Neuronal stem cell (in vitro differentiated cells): ENCODE measurements at regions not wholly inside any gene's neighbourhood (a gene's known extent, or its start where the extent isn't known, plus 50 kb on each side); places are given as distances from the start of the nearest gene placed in this dataset.

Experiments
- DNase-seq: peaks from one replicate; pipeline ENCODE4 v3.0.0-alpha.2; 2013; ENCODE audit warnings: low spot score
- H2AFZ ChIP-seq: one replicate; pipeline ENCODE4 v1.6.1; 2013; ENCODE audit warnings: mild to moderate bottlenecking, low read length, inconsistent platforms
- H2AK5ac ChIP-seq: 2 replicates; pipeline ENCODE4 v1.6.1; 2013; ENCODE audit warnings: low read depth, mild to moderate bottlenecking, inconsistent platforms, low read length, moderate library complexity, mixed read lengths
- H2BK120ac ChIP-seq: 2 replicates; pipeline ENCODE4 v1.6.1; 2013; ENCODE audit warnings: low read depth, mild to moderate bottlenecking, inconsistent platforms, low read length, moderate library complexity, mixed read lengths
- H2BK12ac ChIP-seq: one replicate; pipeline ENCODE4 v1.6.1; 2013; ENCODE audit warnings: low read length, inconsistent platforms
- H2BK15ac ChIP-seq: 2 replicates; pipeline ENCODE4 v1.6.1; 2013; ENCODE audit warnings: mild to moderate bottlenecking, low read length, inconsistent platforms, mixed read lengths
- H2BK5ac ChIP-seq: one replicate; pipeline ENCODE4 v1.6.1; 2013; ENCODE audit warnings: inconsistent platforms, mild to moderate bottlenecking, low read length, moderate library complexity
- H3K14ac ChIP-seq: one replicate; pipeline ENCODE4 v1.6.1; 2013; ENCODE audit warnings: low read length, inconsistent platforms
- H3K18ac ChIP-seq: 2 replicates; pipeline ENCODE4 v1.6.1; 2013; ENCODE audit warnings: low read length, inconsistent platforms
- H3K23ac ChIP-seq: 2 replicates; pipeline ENCODE4 v1.6.1; 2013; ENCODE audit warnings: low read depth, mild to moderate bottlenecking, mixed read lengths, low read length, inconsistent platforms; ENCODE audit not compliant: poor library complexity
- H3K27ac ChIP-seq: replicated peaks from 3 replicates; pipeline ENCODE4 v1.5.1; 2013; ENCODE audit warnings: low read length, inconsistent platforms
- H3K27me3 ChIP-seq, 3 experiments: 2 replicates each; pipeline ENCODE4 v1.6.1; 2013; ENCODE audit warnings: low read length in 3 of 3, mild to moderate bottlenecking in 2 of 3, inconsistent platforms in 1 of 3, low read depth in 1 of 3, mixed read lengths in 1 of 3, moderate library complexity in 1 of 3; ENCODE audit not compliant: control insufficient read depth in 3 of 3, insufficient read depth in 3 of 3
- H3K36me3 ChIP-seq, 2 donors: replicated peaks in 1 of 2; 2 replicates each; pipeline ENCODE4 v1.6.1; 2013; ENCODE audit warnings: low read length in 2 of 2; ENCODE audit not compliant: control insufficient read depth in 2 of 2, insufficient read depth in 2 of 2
- H3K4ac ChIP-seq: 2 replicates; pipeline ENCODE4 v1.6.1; 2013; ENCODE audit warnings: inconsistent platforms, mild to moderate bottlenecking, low read length, moderate library complexity
- H3K4me1 ChIP-seq, 2 donors: 1 replicate in 1 of 2; 2 replicates in 1 of 2; pipeline ENCODE4 v1.6.1; 2013; ENCODE audit warnings: low read length in 2 of 2, low read depth in 1 of 2; ENCODE audit not compliant: control insufficient read depth in 2 of 2, insufficient read depth in 1 of 2
- H3K4me2 ChIP-seq: one replicate; pipeline ENCODE4 v1.6.1; 2013; ENCODE audit warnings: mild to moderate bottlenecking, low read length, inconsistent platforms; ENCODE audit not compliant: insufficient read depth, poor library complexity, severe bottlenecking
- H3K4me3 ChIP-seq, 2 donors: 2 replicates each; pipeline ENCODE4 v1.5.1; 2013; ENCODE audit warnings: low read length in 2 of 2, mild to moderate bottlenecking in 2 of 2, inconsistent platforms in 1 of 2, moderate library complexity in 1 of 2
- H3K79me1 ChIP-seq: one replicate; pipeline ENCODE4 v1.6.1; 2013; ENCODE audit warnings: low read depth, mild to moderate bottlenecking, inconsistent platforms, low read length, moderate library complexity
- H3K9ac ChIP-seq: one replicate; pipeline ENCODE4 v1.6.1; 2013; ENCODE audit warnings: mild to moderate bottlenecking, low read depth, low read length, inconsistent platforms; ENCODE audit not compliant: poor library complexity
- H3K9me3 ChIP-seq, 2 donors: replicated peaks in 1 of 2; 2 replicates each; pipeline versions ENCODE3 to v1.6.1; 2013; ENCODE audit warnings: low read length in 2 of 2, mild to moderate bottlenecking in 2 of 2, inconsistent platforms in 1 of 2, low read depth in 1 of 2, mixed read lengths in 1 of 2, moderate library complexity in 1 of 2; ENCODE audit not compliant: control insufficient read depth in 2 of 2, insufficient read depth in 1 of 2
- H4K8ac ChIP-seq: one replicate; pipeline ENCODE4 v1.6.1; 2013; ENCODE audit warnings: low read depth, mild to moderate bottlenecking, inconsistent platforms, low read length, moderate library complexity
- H4K91ac ChIP-seq: one replicate; pipeline ENCODE4 v1.6.1; 2013; ENCODE audit warnings: low read length, low read depth, mild to moderate bottlenecking, inconsistent platforms; ENCODE audit not compliant: poor library complexity
- WGBS, 2 donors: extraction: QIAGEN DNeasy Blood & Tissue Kit; methylation state at CpG; one replicate each; pipeline ENCODE4 v1.1.7; 2013; ENCODE audit warnings: missing lambda C conversion rate in 2 of 2, mixed read lengths in 1 of 2; ENCODE audit not compliant: insufficient read length in 2 of 2, insufficient replicate concordance in 1 of 2; ENCODE audit errors: extremely low coverage in 2 of 2; 5-methylcytosine and 5-hydroxymethylcytosine counted together

- no peak overlapping the region for H3K4me2 ChIP-seq
- no peak overlapping the region for H2BK120ac ChIP-seq
- H3K9me3 ChIP-seq = no peaks in the 10 kb centered on the region
- no peak overlapping the region for H4K91ac ChIP-seq
- H3K4me3 ChIP-seq = no peak overlapping the region
- no peak overlapping the region for H2BK12ac ChIP-seq
- no peak overlapping the region for H4K8ac ChIP-seq
- H3K4ac ChIP-seq = no peak overlapping the region
- WGBS, 2 donors = no CpG with 5 or more reads among the region's 1 CpG
- H3K27ac ChIP-seq = no peak overlapping the region
- H3K27me3 ChIP-seq = peaks cover 0 to 10% (median 0%) of the 10 kb centered on the region in 3 experiments
- no peak for DNase-seq
- H3K23ac ChIP-seq = no peak overlapping the region
- H3K36me3 ChIP-seq = no peaks in the 10 kb centered on the region
- H2BK15ac ChIP-seq = no peak overlapping the region
- H3K4me1 ChIP-seq = peaks cover 8 to 11% of the 10 kb centered on the region in 2 donors
- H2AFZ ChIP-seq = no peak overlapping the region
- no peak overlapping the region for H3K14ac ChIP-seq
- H3K18ac ChIP-seq = no peak overlapping the region
- no peak overlapping the region for H3K9ac ChIP-seq
- H2BK5ac ChIP-seq = no peak overlapping the region
- no peak overlapping the region for H2AK5ac ChIP-seq
- H3K79me1 ChIP-seq = no peaks in the 10 kb centered on the region
Measured at GRCh38 chr9:38305582-38305981, 86.9 kb upstream of the ALDH1B1 start.

- H3K14ac ChIP-seq = no peak overlapping the region
- H3K79me1 ChIP-seq = no peaks in the 10 kb centered on the region
- no peak overlapping the region for H3K4ac ChIP-seq
- H2BK5ac ChIP-seq = no peak overlapping the region
- no peak overlapping the region for H3K23ac ChIP-seq
- H3K18ac ChIP-seq = peak overlapping the region; percentile 7
- H3K9me3 ChIP-seq = no peaks in the 10 kb centered on the region
- no peak overlapping the region for H3K9ac ChIP-seq
- H3K27me3 ChIP-seq = peaks cover 0 to 22% (median 0%) of the 10 kb centered on the region in 3 experiments
- no peak overlapping the region for H3K4me3 ChIP-seq
- H3K4me1 ChIP-seq = no peaks in the 10 kb centered on the region
- H2AFZ ChIP-seq = no peak overlapping the region
- no peak overlapping the region for H2BK15ac ChIP-seq
- no peaks in the 10 kb centered on the region for H3K36me3 ChIP-seq
- no peak overlapping the region for H4K8ac ChIP-seq
- DNase-seq = no peak
- WGBS, 2 donors = no CpG with 5 or more reads among the region's 7 CpGs
- no peak overlapping the region for H4K91ac ChIP-seq
- H2AK5ac ChIP-seq = no peak overlapping the region
- no peak overlapping the region for H3K4me2 ChIP-seq
- no peak overlapping the region for H2BK12ac ChIP-seq
- H3K27ac ChIP-seq = no peak overlapping the region
- no peak overlapping the region for H2BK120ac ChIP-seq
Measured at GRCh38 chr9:38301376-38302106, 91.0 kb upstream of the ALDH1B1 start.

- Histone ChIP-seq H2AFZ (no peak overlapping the region), H3K4me3 (no peak overlapping the region), H3K23ac (no peak overlapping the region), H3K18ac (no peak overlapping the region), H3K4me2 (no peak overlapping the region), H3K9ac (no peak overlapping the region), H2BK15ac (no peak overlapping the region), H3K79me1 (no peaks in the 10 kb centered on the region), H3K27me3 (peaks cover 0 to 25% (median 0%) of the 10 kb centered on the region in 3 experiments), H3K36me3 (no peaks in the 10 kb centered on the region), H2BK5ac (no peak overlapping the region), H4K8ac (no peak overlapping the region), H2AK5ac (no peak overlapping the region), H3K14ac (no peak overlapping the region), H2BK120ac (no peak overlapping the region), H3K4ac (no peak overlapping the region), H3K9me3 (no peaks in the 10 kb centered on the region), H4K91ac (no peak overlapping the region), H3K4me1 (no peaks in the 10 kb centered on the region), H3K27ac (no peak overlapping the region), H2BK12ac (no peak overlapping the region)
- no CpG with 5 or more reads among the region's 3 CpGs for WGBS, 2 donors
- DNase-seq = no peak
Measured at GRCh38 chr9:38299856-38300255, 92.6 kb upstream of the ALDH1B1 start.

- Histone ChIP-seq H3K36me3 (no peaks in the 10 kb centered on the region), H4K8ac (no peak overlapping the region), H3K4me1 (no peaks in the 10 kb centered on the region), H4K91ac (no peak overlapping the region), H3K4me2 (no peak overlapping the region), H3K27me3 (peaks cover 0 to 25% (median 0%) of the 10 kb centered on the region in 3 experiments), H2BK12ac (no peak overlapping the region), H2BK120ac (no peak overlapping the region), H3K27ac (no peak overlapping the region), H3K4ac (no peak overlapping the region), H2AFZ (no peak overlapping the region), H2BK5ac (no peak overlapping the region), H3K14ac (no peak overlapping the region), H2BK15ac (no peak overlapping the region), H3K79me1 (no peaks in the 10 kb centered on the region), H3K18ac (no peak overlapping the region), H3K9me3 (no peaks in the 10 kb centered on the region), H3K9ac (no peak overlapping the region), H3K23ac (no peak overlapping the region), H2AK5ac (no peak overlapping the region), H3K4me3 (no peak overlapping the region)
- WGBS, 2 donors = no CpG with 5 or more reads among the region's 3 CpGs
- no peak for DNase-seq
Measured at GRCh38 chr9:38298904-38299303, 93.6 kb upstream of the ALDH1B1 start.
